ENCODE measurements at regions not wholly inside any gene's neighbourhood (a gene's known extent, or its start where the extent isn't known, plus 50 kb on each side); places are given as distances from the start of the nearest gene placed in this dataset.

DNA sequence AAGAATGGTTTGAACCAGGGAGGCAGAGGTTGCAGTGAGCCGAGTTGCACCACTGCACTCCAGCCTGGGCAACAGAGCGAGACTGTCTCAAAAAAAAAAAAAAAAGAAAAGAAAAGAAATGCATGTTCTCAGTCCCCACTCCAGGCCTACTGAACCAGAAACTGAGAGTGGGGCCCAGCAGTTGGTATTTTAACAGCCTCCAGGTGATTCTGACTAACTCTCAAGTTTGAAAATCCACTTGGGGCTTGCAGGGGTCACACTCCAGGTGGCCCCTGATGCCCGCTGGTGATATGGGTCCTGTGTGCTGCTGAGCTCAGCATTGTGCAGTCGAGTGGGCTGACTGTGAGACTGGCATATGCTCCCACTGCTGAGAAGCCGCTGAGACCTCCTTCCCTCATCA lies 133.7 kb upstream of the C2CD4B start:
- TF ChIP-seq POLR2A (IDR thresholded peaks at IDR 0.05): no peak
- TF ChIP-seq, protein P1, sequence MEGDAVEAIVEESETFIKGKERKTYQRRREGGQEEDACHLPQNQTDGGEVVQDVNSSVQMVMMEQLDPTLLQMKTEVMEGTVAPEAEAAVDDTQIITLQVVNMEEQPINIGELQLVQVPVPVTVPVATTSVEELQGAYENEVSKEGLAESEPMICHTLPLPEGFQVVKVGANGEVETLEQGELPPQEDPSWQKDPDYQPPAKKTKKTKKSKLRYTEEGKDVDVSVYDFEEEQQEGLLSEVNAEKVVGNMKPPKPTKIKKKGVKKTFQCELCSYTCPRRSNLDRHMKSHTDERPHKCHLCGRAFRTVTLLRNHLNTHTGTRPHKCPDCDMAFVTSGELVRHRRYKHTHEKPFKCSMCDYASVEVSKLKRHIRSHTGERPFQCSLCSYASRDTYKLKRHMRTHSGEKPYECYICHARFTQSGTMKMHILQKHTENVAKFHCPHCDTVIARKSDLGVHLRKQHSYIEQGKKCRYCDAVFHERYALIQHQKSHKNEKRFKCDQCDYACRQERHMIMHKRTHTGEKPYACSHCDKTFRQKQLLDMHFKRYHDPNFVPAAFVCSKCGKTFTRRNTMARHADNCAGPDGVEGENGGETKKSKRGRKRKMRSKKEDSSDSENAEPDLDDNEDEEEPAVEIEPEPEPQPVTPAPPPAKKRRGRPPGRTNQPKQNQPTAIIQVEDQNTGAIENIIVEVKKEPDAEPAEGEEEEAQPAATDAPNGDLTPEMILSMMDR (IDR thresholded peaks at IDR 0.05): no peak

Measured in heart left ventricle (tissue), 13 donors.